GM21423 (cell line): ENCODE measurements at regions not wholly inside any gene's neighbourhood (a gene's known extent, or its start where the extent isn't known, plus 50 kb on each side); places are given as distances from the start of the nearest gene placed in this dataset.

Experiments
- ATAC-seq: cut with Tn5 transposase; IDR thresholded peaks from one replicate; pipeline ENCODE4 v1.9.1; 2021; ENCODE audit warnings: mild to moderate bottlenecking, moderate library complexity; ENCODE audit not compliant: unreplicated experiment

- no peak for ATAC-seq
Measured at GRCh38 chr7:123401295-123401694, 133.1 kb downstream of the IQUB start.

- ATAC-seq = no peak
Measured at GRCh38 chr7:123400196-123400595, 134.2 kb downstream of the IQUB start.

- ATAC-seq = no peak
Measured at GRCh38 chr7:123398921-123399320, 135.5 kb downstream of the IQUB start.

DNA sequence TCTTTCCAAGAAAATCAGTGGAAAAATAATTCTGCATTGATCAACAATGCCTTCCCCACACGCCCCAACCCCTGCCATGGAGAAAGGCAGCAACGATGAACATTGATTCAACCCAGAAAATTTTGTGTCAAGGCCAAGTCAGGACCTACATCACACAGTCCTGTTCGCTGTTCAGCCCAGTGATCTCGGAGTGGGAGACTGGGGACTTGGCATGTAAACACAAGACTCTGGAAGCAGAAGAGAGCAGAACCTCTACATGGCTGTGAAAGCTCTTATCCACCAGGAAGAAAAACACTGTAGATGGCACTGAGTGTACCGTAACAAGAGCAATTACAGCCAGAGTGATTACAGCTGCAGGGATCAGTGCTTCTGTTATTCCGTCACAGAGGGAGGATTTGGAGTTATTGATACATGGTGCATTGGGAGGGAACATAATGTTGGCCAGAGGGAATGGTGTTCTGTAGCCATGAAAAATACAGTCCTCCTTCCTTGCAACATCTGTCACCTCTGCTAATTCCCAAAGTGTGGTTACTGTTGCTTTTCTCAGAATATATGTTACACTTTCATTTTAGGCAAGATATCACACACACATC, 136.6 kb downstream of the IQUB start:
- ATAC-seq = no peak

GRCh38 chr7:123393623-123394022, 140.8 kb downstream of the IQUB start:
- ATAC-seq = no peak

- no peak for ATAC-seq
Measured at GRCh38 chr7:123372368-123372767, 162.0 kb downstream of the IQUB start.

GRCh38 chr7:123367484-123368122, 166.8 kb downstream of the IQUB start:
- peak; percentile 94 for ATAC-seq

DNA sequence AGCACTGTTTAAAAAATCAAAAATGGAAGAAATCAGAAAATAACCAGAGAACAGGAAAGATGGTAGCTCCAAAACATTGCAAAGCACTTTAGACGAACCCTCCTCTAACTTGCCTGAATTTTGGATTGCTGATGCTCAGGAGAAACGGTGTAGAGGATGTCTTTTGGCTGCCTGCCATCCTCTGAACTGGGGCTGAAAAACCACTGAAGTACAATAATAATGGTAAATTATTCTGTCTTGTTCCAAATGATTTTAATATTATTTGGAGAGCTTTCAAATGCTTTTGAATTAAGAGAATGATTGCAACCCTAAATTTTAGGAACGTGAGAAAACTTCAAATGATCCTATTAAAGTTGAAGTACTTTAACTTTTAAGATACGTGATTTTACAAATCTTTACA, 167.3 kb upstream of the SLC13A1 start:
- no peak for ATAC-seq

GRCh38 chr7:123366626-123367025, 166.9 kb upstream of the SLC13A1 start:
- ATAC-seq = no peak

GRCh38 chr7:123360631-123361030, 160.9 kb upstream of the SLC13A1 start:
- ATAC-seq = no peak

GRCh38 chr7:123355576-123356190, 155.9 kb upstream of the SLC13A1 start:
- no peak for ATAC-seq

- ATAC-seq = no peak
Measured at GRCh38 chr7:123352973-123353372, 153.2 kb upstream of the SLC13A1 start.

DNA sequence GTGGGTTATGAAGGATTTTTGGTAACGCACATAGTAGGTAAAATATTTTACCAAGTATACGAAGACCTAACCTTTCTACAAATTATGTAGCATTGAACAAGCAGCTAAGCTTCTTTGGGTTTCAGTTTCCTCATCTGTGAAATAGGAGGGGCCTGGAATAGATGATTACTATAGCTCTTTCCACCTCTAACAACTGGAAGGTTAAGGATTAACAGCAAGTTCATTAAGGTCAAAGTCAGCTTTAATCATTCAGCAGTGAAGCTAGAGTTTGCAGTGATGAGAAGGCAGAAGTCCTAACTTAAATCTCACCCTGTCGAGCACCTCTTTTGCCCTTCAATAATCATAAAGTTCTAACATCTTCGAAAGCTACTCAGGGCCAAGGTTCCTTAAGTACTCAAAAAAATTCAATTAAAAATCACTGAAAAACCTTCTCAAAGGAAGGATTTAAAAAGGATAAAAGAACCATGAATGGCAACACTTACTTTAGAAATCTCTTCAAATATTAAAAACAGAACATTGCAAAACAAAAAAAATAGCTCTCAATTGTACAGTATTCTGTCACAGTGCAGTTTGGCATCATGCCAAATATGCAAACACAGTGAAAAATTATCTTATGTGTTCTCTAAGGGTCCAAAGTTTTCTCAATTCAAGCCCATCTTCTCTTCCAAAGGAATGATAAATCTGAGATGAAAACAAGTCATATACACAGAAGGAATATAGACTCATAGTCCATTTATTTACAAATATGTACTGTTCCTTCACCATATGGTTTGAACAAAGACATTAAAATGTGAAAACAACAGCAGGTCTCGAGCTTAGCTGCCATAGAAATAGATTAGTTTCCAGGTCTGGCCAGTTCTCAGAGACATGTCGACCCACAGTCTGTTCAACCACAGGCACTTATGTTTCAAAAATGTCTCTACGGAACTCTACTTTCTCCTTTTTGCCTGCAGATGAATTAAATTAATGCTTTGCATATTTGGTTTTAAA, 152.0 kb upstream of the SLC13A1 start:
- no peak for ATAC-seq

- no peak for ATAC-seq
Measured at GRCh38 chr7:123351027-123351426, 151.3 kb upstream of the SLC13A1 start.

DNA sequence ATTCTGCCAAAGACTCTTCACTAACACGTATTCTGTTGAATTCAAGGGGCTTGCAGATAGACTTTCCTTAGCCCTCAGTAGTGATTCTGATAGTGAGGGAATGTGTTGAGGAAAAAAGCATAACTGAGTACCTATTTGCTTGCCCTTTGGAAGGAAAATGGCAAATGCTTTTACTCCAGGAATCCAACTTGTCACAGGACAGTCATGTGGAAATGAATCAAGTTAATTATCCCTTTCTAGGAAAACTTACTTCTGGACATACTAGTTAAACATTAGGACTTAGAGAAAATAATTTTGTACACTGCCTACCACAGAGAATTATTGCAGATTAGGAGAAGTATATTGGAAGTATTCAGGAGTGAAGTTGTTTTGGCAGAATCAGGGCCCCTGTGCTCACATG, 148.9 kb upstream of the SLC13A1 start:
- no peak for ATAC-seq

DNA sequence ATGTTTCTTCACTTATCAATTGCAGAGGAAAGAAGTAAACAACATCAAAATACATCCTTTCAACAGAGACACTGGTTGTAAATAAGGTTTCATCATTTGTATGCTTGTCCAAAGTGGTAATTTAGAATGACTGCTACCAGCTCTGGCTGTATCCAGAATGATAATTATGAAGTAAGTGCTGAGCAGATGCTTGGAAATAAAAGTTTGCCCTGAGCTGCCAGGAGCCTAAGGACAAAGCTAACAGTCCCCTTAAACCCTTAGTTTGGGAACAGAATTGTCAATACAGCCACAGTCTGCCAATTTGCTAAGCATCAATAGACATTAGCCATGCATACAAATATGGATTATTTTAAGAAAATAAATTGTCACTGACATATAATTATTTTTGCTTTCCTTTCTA, 147.0 kb upstream of the SLC13A1 start:
- no peak for ATAC-seq

DNA sequence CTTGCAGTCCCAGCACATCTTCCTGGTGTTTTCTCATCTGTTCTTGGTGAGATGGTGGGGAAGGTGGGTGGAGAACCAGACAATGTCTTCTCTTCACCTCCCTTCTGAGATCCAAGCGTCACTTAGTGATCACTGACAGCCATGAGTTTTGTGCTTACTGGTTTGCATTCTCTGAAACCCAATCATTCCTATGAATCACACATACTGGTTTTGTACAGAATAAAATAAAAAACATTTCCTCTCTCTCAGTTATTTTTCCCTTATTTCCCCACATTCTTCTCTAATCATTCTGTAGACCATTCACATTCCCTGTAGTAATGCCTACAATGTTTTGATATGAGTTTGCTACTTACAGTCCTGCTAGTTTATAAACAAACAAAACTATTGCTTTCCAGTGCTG, 143.8 kb upstream of the SLC13A1 start:
- no peak for ATAC-seq

- no peak for ATAC-seq
Measured at GRCh38 chr7:123341102-123341501, 141.3 kb upstream of the SLC13A1 start.

GRCh38 chr7:123338688-123339087, 138.9 kb upstream of the SLC13A1 start:
- no peak for ATAC-seq

GRCh38 chr7:123329988-123330643, 130.3 kb upstream of the SLC13A1 start:
- ATAC-seq = no peak

- no peak for ATAC-seq
Measured at GRCh38 chr7:123327661-123328060, 127.9 kb upstream of the SLC13A1 start.
